Thyroid gland (tissue), 4 donors: ENCODE measurements at regions not wholly inside any gene's neighbourhood (a gene's known extent, or its start where the extent isn't known, plus 50 kb on each side); places are given as distances from the start of the nearest gene placed in this dataset.

Source experiments
- CTCF ChIP-seq, 6 experiments: fragments of 200-600 bp in 3 of 6; fragments of 450-650 bp in 3 of 6; sonication (generic) in 3 of 6; IDR thresholded peaks; one replicate each; pipeline ENCODE4 v1.5.1; 2016 to 2019; ENCODE audit warnings: antibody characterized with exemption in 6 of 6, mild to moderate bottlenecking in 2 of 6, inconsistent platforms in 1 of 6, moderate library complexity in 1 of 6
- POLR2A ChIP-seq, 2 donors: fragments of 450-650 bp; IDR thresholded peaks; one replicate each; pipeline ENCODE4 v1.6.1; 2017; ENCODE audit warnings: antibody characterized with exemption in 2 of 2, mild to moderate bottlenecking in 2 of 2, moderate library complexity in 1 of 2

- no peak for TF ChIP-seq CTCF (IDR thresholded peaks at IDR 0.05)
- no peak for TF ChIP-seq POLR2A (IDR thresholded peaks at IDR 0.05)
These were observed 1469.7 kb downstream of the BRD1 start for GRCh38 chr22:48357961-48358360.
